Small intestine (tissue), 7 donors: ENCODE measurements at regions not wholly inside any gene's neighbourhood (a gene's known extent, or its start where the extent isn't known, plus 50 kb on each side); places are given as distances from the start of the nearest gene placed in this dataset.
A peak's percentile ranks its signal among the peaks of the same experiment; 100 is the strongest.

Source experiments
- DNase-seq, 2 donors: peaks; one replicate each; pipeline versions ENCODE4 v3.0.0 to v3.0.0-alpha.2; 2013
- FAIRE-seq: peaks from 2 replicates; lab custom pipeline; 2012; peaks lifted over from hg19 to GRCh38; lab: Jason Lieb, UNC
- H3K27ac ChIP-seq, 3 donors: one replicate each; pipeline ENCODE4 v1.5.1; 2013; ENCODE audit warnings: low read length in 2 of 3, mild to moderate bottlenecking in 2 of 3, control low read depth in 1 of 3, inconsistent platforms in 1 of 3, low read depth in 1 of 3, moderate library complexity in 1 of 3
- H3K27me3 ChIP-seq, 3 donors: one replicate each; pipeline ENCODE4 v1.6.1; 2013; ENCODE audit warnings: low read length in 3 of 3, inconsistent platforms in 1 of 3; ENCODE audit not compliant: control insufficient read depth in 3 of 3, insufficient read depth in 3 of 3
- H3K36me3 ChIP-seq, 3 donors: one replicate each; pipeline ENCODE4 v1.6.1; 2013; ENCODE audit warnings: low read length in 3 of 3, inconsistent platforms in 1 of 3, low read depth in 1 of 3, mild to moderate bottlenecking in 1 of 3, moderate library complexity in 1 of 3; ENCODE audit not compliant: control insufficient read depth in 3 of 3, insufficient read depth in 2 of 3
- H3K4me1 ChIP-seq, 3 donors: one replicate each; pipeline ENCODE4 v1.6.1; 2013; ENCODE audit warnings: low read length in 2 of 3, inconsistent platforms in 1 of 3, low read depth in 1 of 3, mild to moderate bottlenecking in 1 of 3, moderate library complexity in 1 of 3; ENCODE audit not compliant: control insufficient read depth in 3 of 3, insufficient read depth in 2 of 3
- H3K4me3 ChIP-seq, 3 donors: one replicate each; pipeline ENCODE4 v1.5.1; 2013; ENCODE audit warnings: low read length in 3 of 3, control low read depth in 1 of 3, inconsistent platforms in 1 of 3, low read depth in 1 of 3, mild to moderate bottlenecking in 1 of 3, moderate library complexity in 1 of 3
- H3K9me3 ChIP-seq, 2 donors: one replicate each; pipeline ENCODE4 v1.6.1; 2013; ENCODE audit warnings: low read depth in 1 of 2, low read length in 1 of 2; ENCODE audit not compliant: control insufficient read depth in 2 of 2, insufficient read depth in 1 of 2
- WGBS, 3 donors: extraction: QIAGEN DNeasy Blood & Tissue Kit; methylation state at CpG; one replicate each; pipeline ENCODE4 v1.1.7; 2013; 5-methylcytosine and 5-hydroxymethylcytosine counted together
- donor health status: healthy with polysubstance abuse.
- donor health status: control.
- donor health status: control.
- donor health status: Bipolar disorder and iron deficiency.
- donor health status: healthy.

GRCh38 chr16:79434771-79435170 is 165.8 kb downstream of the MAF start:
- no peak overlapping the region for H3K4me3 ChIP-seq
- FAIRE-seq (no peak), DNase-seq (no peak)
- peaks cover 0 to 3% (median 0%) of the 10 kb centered on the region in 3 donors for H3K4me1 ChIP-seq
- H3K27ac ChIP-seq = no peak overlapping the region
- no peaks in the 10 kb centered on the region for H3K27me3 ChIP-seq
- no peaks in the 10 kb centered on the region for H3K9me3 ChIP-seq
- WGBS, 3 donors = 92 to 94% (median 93%) methylated on average over 8 of the region's 8 CpGs
- no peaks in the 10 kb centered on the region for H3K36me3 ChIP-seq

- Histone ChIP-seq H3K9me3 (no peaks in the 10 kb centered on the region), H3K4me1 (peaks cover 0 to 3% (median 0%) of the 10 kb centered on the region in 3 donors), H3K27me3 (no peaks in the 10 kb centered on the region), H3K36me3 (no peaks in the 10 kb centered on the region), H3K4me3 (no peak overlapping the region), H3K27ac (no peak overlapping the region)
- DNase-seq (no peak), FAIRE-seq (no peak)
- WGBS, 3 donors = 96 to 100% (median 100%) methylated on average over 2 of the region's 2 CpGs
These were observed 166.4 kb downstream of the MAF start for GRCh38 chr16:79434092-79434491.

GRCh38 chr16:79431923-79432322 is 168.6 kb downstream of the MAF start:
- no peak overlapping the region for H3K4me3 ChIP-seq
- peaks cover 0 to 3% (median 0%) of the 10 kb centered on the region in 3 donors for H3K4me1 ChIP-seq
- no peaks in the 10 kb centered on the region for H3K27me3 ChIP-seq
- H3K9me3 ChIP-seq = no peaks in the 10 kb centered on the region
- no peaks in the 10 kb centered on the region for H3K36me3 ChIP-seq
- no peak for DNase-seq
- WGBS, 3 donors = 88 to 92% (median 92%) methylated on average over 4 of the region's 4 CpGs
- no peak for FAIRE-seq
- no peak overlapping the region for H3K27ac ChIP-seq

GRCh38 chr16:79430191-79430678 is 170.3 kb downstream of the MAF start:
- no peak overlapping the region for H3K27ac ChIP-seq
- peak in 1 of 2 donors; percentile 68 for DNase-seq
- peaks cover 0 to 3% (median 0%) of the 10 kb centered on the region in 3 donors for H3K4me1 ChIP-seq

GRCh38 chr16:79429381-79430190 is 171.0 kb downstream of the MAF start:
- Histone ChIP-seq H3K4me1 (peaks cover 0 to 3% (median 0%) of the 10 kb centered on the region in 3 donors), H3K9me3 (no peaks in the 10 kb centered on the region), H3K36me3 (no peaks in the 10 kb centered on the region), H3K4me3 (no peak overlapping the region), H3K27me3 (no peaks in the 10 kb centered on the region), H3K27ac (no peak overlapping the region)
- 37 to 62% (median 50%) methylated on average over 16 of the region's 16 CpGs for WGBS, 3 donors
- DNase-seq = peak in 1 of 2 donors; percentile 39
- no peak for FAIRE-seq

More at GRCh38 chr16:79430191-79430678, 170.3 kb downstream of the MAF start:
- no peak for FAIRE-seq
- H3K36me3 ChIP-seq = no peaks in the 10 kb centered on the region
- no peak overlapping the region for H3K4me3 ChIP-seq
- H3K27me3 ChIP-seq = no peaks in the 10 kb centered on the region
- WGBS, 3 donors = 19 to 42% (median 24%) methylated on average over 12 of the region's 12 CpGs
- H3K9me3 ChIP-seq = no peaks in the 10 kb centered on the region

- no peak for FAIRE-seq
These were observed 173.9 kb downstream of the MAF start for GRCh38 chr16:79426663-79427062.

GRCh38 chr16:79422064-79422463 is 178.5 kb downstream of the MAF start:
- FAIRE-seq (no peak), DNase-seq (no peak)
- H3K4me1 ChIP-seq = peaks cover 0 to 4% (median 2%) of the 10 kb centered on the region in 3 donors
- WGBS, 3 donors = 83 to 88% (median 84%) methylated on average over 7 of the region's 7 CpGs
- H3K36me3 ChIP-seq = no peaks in the 10 kb centered on the region
- no peak overlapping the region for H3K27ac ChIP-seq
- H3K9me3 ChIP-seq = no peaks in the 10 kb centered on the region
- no peak overlapping the region for H3K4me3 ChIP-seq
- H3K27me3 ChIP-seq = no peaks in the 10 kb centered on the region

More at GRCh38 chr16:79426663-79427062, 173.9 kb downstream of the MAF start:
- Histone ChIP-seq H3K4me3 (no peak overlapping the region), H3K36me3 (no peaks in the 10 kb centered on the region), H3K27me3 (no peaks in the 10 kb centered on the region), H3K9me3 (no peaks in the 10 kb centered on the region), H3K4me1 (peaks cover 0 to 3% (median 0%) of the 10 kb centered on the region in 3 donors), H3K27ac (no peak overlapping the region)
- DNase-seq = no peak
- WGBS, 3 donors = 85 to 87% (median 87%) methylated on average over 6 of the region's 6 CpGs

- Histone ChIP-seq H3K4me3 (no peak overlapping the region), H3K27ac (no peak overlapping the region), H3K27me3 (no peaks in the 10 kb centered on the region), H3K4me1 (peaks cover 0 to 4% (median 2%) of the 10 kb centered on the region in 3 donors), H3K36me3 (no peaks in the 10 kb centered on the region), H3K9me3 (no peaks in the 10 kb centered on the region)
- DNase-seq = no peak
- 89 to 95% (median 94%) methylated on average over 7 of the region's 7 CpGs for WGBS, 3 donors
- no peak for FAIRE-seq
These were observed 179.4 kb downstream of the MAF start for GRCh38 chr16:79421126-79421525.
